H1 (cell line): ENCODE measurements at regions not wholly inside any gene's neighbourhood (a gene's known extent, or its start where the extent isn't known, plus 50 kb on each side); places are given as distances from the start of the nearest gene placed in this dataset.

Source experiments
- RFX5 ChIP-seq: IDR thresholded peaks from 2 replicates; pipeline ENCODE4 v1.6.1; 2011; ENCODE audit warnings: low read depth, low read length, improper control_type of control experiment, borderline replicate concordance
- TF ChIP-seq, protein P1 (sequence below): fragments of 300-600 bp; sonication (generic); IDR thresholded peaks from 2 replicates; pipeline ENCODE4 v1.7.1; 2012; ENCODE audit warnings: low read length, moderate library complexity, mild to moderate bottlenecking, inconsistent platforms; ENCODE audit not compliant: insufficient replicate concordance

DNA sequence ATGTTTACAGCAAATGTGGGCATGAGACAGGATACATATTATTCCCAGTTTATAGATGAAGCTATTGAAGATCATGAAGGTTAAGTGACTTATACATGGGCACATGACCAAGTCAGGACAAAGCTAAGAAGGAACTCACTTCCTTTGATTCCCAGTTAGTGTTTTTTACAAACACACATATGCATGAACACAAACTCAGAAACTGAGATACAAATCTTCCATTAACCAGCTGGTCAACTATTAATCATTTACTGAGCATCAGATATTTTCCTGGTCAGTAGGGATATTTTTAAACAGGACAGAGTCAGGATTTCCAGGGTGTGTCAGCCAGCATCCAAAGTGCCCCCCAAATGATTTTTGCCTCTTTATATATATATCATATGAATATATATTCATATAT lies 222.2 kb downstream of the OGFRL1 start (continued):
- TF ChIP-seq, protein P1, sequence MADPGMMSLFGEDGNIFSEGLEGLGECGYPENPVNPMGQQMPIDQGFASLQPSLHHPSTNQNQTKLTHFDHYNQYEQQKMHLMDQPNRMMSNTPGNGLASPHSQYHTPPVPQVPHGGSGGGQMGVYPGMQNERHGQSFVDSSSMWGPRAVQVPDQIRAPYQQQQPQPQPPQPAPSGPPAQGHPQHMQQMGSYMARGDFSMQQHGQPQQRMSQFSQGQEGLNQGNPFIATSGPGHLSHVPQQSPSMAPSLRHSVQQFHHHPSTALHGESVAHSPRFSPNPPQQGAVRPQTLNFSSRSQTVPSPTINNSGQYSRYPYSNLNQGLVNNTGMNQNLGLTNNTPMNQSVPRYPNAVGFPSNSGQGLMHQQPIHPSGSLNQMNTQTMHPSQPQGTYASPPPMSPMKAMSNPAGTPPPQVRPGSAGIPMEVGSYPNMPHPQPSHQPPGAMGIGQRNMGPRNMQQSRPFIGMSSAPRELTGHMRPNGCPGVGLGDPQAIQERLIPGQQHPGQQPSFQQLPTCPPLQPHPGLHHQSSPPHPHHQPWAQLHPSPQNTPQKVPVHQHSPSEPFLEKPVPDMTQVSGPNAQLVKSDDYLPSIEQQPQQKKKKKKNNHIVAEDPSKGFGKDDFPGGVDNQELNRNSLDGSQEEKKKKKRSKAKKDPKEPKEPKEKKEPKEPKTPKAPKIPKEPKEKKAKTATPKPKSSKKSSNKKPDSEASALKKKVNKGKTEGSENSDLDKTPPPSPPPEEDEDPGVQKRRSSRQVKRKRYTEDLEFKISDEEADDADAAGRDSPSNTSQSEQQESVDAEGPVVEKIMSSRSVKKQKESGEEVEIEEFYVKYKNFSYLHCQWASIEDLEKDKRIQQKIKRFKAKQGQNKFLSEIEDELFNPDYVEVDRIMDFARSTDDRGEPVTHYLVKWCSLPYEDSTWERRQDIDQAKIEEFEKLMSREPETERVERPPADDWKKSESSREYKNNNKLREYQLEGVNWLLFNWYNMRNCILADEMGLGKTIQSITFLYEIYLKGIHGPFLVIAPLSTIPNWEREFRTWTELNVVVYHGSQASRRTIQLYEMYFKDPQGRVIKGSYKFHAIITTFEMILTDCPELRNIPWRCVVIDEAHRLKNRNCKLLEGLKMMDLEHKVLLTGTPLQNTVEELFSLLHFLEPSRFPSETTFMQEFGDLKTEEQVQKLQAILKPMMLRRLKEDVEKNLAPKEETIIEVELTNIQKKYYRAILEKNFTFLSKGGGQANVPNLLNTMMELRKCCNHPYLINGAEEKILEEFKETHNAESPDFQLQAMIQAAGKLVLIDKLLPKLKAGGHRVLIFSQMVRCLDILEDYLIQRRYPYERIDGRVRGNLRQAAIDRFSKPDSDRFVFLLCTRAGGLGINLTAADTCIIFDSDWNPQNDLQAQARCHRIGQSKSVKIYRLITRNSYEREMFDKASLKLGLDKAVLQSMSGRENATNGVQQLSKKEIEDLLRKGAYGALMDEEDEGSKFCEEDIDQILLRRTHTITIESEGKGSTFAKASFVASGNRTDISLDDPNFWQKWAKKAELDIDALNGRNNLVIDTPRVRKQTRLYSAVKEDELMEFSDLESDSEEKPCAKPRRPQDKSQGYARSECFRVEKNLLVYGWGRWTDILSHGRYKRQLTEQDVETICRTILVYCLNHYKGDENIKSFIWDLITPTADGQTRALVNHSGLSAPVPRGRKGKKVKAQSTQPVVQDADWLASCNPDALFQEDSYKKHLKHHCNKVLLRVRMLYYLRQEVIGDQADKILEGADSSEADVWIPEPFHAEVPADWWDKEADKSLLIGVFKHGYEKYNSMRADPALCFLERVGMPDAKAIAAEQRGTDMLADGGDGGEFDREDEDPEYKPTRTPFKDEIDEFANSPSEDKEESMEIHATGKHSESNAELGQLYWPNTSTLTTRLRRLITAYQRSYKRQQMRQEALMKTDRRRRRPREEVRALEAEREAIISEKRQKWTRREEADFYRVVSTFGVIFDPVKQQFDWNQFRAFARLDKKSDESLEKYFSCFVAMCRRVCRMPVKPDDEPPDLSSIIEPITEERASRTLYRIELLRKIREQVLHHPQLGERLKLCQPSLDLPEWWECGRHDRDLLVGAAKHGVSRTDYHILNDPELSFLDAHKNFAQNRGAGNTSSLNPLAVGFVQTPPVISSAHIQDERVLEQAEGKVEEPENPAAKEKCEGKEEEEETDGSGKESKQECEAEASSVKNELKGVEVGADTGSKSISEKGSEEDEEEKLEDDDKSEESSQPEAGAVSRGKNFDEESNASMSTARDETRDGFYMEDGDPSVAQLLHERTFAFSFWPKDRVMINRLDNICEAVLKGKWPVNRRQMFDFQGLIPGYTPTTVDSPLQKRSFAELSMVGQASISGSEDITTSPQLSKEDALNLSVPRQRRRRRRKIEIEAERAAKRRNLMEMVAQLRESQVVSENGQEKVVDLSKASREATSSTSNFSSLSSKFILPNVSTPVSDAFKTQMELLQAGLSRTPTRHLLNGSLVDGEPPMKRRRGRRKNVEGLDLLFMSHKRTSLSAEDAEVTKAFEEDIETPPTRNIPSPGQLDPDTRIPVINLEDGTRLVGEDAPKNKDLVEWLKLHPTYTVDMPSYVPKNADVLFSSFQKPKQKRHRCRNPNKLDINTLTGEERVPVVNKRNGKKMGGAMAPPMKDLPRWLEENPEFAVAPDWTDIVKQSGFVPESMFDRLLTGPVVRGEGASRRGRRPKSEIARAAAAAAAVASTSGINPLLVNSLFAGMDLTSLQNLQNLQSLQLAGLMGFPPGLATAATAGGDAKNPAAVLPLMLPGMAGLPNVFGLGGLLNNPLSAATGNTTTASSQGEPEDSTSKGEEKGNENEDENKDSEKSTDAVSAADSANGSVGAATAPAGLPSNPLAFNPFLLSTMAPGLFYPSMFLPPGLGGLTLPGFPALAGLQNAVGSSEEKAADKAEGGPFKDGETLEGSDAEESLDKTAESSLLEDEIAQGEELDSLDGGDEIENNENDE, result no peak
- TF ChIP-seq RFX5, result no peak
